ENCODE measurements at regions not wholly inside any gene's neighbourhood (a gene's known extent, or its start where the extent isn't known, plus 50 kb on each side); places are given as distances from the start of the nearest gene placed in this dataset.

DNA sequence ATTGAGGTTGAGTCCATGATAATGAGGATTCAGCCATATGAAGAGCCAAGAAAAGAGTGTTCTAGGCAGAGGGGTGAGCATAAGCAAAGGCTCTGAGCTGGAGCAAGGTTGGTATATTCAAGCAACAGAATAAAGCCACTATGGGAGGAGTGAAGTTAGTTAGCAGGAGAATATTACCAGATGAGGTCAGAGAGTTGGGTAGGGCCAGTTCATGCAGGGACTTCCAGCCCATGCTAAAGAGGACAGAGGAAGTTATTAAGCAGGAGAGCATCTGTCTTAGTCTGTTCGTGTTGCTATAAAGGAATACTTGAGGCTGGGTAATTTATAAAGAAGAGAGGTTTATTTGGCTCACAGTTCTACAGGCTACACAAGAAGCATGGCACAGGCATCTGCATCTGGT is 57.1 kb upstream of the ATG10 start:
- intact Hi-C loops (cut with DNase I) = no loop called here
- DNase-seq (ENCODE audit: low spot score) = no peak

GRCh38 chr5:81912933-81913332 is 58.9 kb upstream of the ATG10 start:
- intact Hi-C loops (cut with DNase I) = no loop called here
- DNase-seq (ENCODE audit: low spot score) = no peak

GRCh38 chr5:81909677-81910076 is 62.1 kb upstream of the ATG10 start:
- DNase-seq (ENCODE audit: low spot score) = no peak
- intact Hi-C loops (cut with DNase I) = no loop called here

DNA sequence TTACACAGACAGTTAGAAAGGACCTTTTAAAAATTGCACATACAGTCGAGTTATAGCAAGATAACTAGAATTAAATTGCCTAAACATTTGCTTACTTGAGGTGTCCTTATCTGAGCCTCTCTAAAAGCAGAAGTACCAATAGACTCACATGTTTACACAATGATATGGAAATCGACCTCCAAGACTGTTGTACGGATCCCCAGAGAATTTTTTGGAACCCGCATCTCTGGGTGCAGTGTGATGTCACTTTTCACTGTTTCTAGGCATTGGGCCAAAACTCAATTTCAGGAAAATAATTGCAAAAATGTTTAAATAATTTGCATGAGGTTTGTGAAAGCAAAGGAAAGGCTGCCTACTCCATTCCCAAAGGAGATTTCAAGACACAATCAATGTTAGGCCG is 63.1 kb upstream of the ATG10 start:
- no peak for DNase-seq (ENCODE audit: low spot score)
- intact Hi-C loops (cut with DNase I) = no loop called here

GRCh38 chr5:81908044-81908443 is 63.8 kb upstream of the ATG10 start:
- DNase-seq (ENCODE audit: low spot score) = no peak
- intact Hi-C loops (cut with DNase I) = no loop called here

GRCh38 chr5:81907012-81907635 is 64.7 kb upstream of the ATG10 start:
- DNase-seq (ENCODE audit: low spot score) = no peak
- intact Hi-C loops (cut with DNase I) = no loop called here

- intact Hi-C loops (cut with DNase I) = no loop called here
- DNase-seq (ENCODE audit: low spot score) = no peak
Observed at GRCh38 chr5:81906086-81906485, 65.7 kb upstream of the ATG10 start.

DNA sequence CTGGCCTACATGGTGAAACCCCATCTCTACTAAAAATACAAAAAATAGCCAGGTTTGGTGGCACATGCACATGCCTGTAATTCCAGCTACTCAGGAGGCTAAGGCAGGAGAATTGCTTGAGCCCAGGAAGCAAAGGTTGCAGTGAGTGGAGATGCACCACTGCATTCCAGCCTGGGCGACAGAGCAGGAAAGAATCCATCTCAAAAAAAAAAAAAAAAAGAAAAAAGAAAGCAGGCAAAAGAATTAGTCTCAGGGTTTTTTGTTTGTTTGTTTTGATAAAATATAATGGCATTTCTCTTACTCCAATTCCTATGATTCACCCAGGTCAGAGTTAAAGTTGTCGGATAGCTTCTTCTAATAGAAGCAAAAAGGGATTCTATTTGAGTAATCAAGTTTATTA is 67.0 kb upstream of the ATG10 start:
- intact Hi-C loops (cut with DNase I) = loop anchor here in 1 of 2 donors (5.0 kb wide), 1 partner anchor 1718 kb away; no protein-coding TSS in a partner anchor
- no peak for DNase-seq (ENCODE audit: low spot score)

GRCh38 chr5:81904166-81904565 is 67.7 kb upstream of the ATG10 start:
- intact Hi-C loops (cut with DNase I) = loop anchor here in 1 of 2 donors (5.0 kb wide), 1 partner anchor 1717 kb away; no protein-coding TSS in a partner anchor
- no peak for DNase-seq (ENCODE audit: low spot score)

- intact Hi-C loops (cut with DNase I) = loop anchor here in 1 of 2 donors (5.0 kb wide), 1 partner anchor 1714 kb away; no protein-coding TSS in a partner anchor
- DNase-seq (ENCODE audit: low spot score) = no peak
Observed at GRCh38 chr5:81901586-81901985, 70.2 kb upstream of the ATG10 start.

- DNase-seq (ENCODE audit: low spot score) = no peak
- intact Hi-C loops (cut with DNase I) = no loop called here
Observed at GRCh38 chr5:81899123-81899522, 72.7 kb upstream of the ATG10 start.

GRCh38 chr5:81898403-81898802 is 73.4 kb upstream of the ATG10 start:
- intact Hi-C loops (cut with DNase I) = no loop called here
- DNase-seq (ENCODE audit: low spot score) = no peak

- intact Hi-C loops (cut with DNase I) = no loop called here
- no peak for DNase-seq (ENCODE audit: low spot score)
Observed at GRCh38 chr5:81896764-81897163, 75.1 kb upstream of the ATG10 start.

DNA sequence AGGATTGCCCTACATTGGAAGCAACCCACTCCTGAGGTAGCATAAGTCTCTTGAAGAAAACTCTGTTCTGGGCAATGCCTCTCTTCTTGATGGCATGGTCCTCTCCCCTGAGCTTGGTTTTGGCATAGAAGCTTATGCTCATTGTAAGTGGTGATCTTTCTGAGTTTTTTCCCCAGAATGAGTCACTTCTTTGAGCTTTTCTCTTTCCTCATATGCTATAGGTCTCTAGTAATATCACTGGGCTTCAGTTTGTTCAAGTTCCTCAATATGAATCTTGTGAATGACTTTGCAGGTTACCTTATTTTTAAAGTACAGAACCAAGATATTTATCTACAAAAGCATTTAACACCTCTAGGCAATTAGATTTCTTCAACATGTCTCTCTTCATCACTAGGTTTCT is 76.5 kb upstream of the ATG10 start:
- intact Hi-C loops (cut with DNase I) = no loop called here

DNA sequence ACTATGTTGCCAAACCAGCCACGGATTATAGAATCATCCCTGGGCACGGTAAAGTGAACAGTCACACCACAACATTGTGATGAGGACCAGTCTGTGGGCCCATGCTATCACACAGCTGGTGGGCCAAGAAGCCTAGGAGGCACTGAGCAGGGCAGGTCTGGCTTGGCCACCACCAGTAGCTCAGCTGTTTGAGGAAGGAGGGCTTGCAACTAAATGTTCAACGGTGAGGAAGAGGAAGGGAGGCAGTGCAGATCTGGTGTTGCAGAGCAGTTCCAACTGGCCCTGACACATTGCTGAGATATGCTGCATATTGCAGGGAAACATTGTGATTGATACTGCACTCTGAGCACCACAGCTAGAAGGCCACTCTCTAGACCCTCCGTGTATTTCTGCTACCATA is 77.9 kb upstream of the ATG10 start:
- intact Hi-C loops (cut with DNase I) = no loop called here
- no peak for DNase-seq (ENCODE audit: low spot score)

More for the DNA sequence above, 76.5 kb upstream of the ATG10 start:
- DNase-seq (ENCODE audit: low spot score) = no peak

GRCh38 chr5:81884871-81885270 is 87.0 kb upstream of the ATG10 start:
- DNase-seq (ENCODE audit: low spot score) = no peak

GRCh38 chr5:81883371-81883770 is 88.5 kb upstream of the ATG10 start:
- intact Hi-C loops (cut with DNase I) = no loop called here
- no peak for DNase-seq (ENCODE audit: low spot score)

More at GRCh38 chr5:81884871-81885270, 87.0 kb upstream of the ATG10 start:
- intact Hi-C loops (cut with DNase I) = no loop called here

DNA sequence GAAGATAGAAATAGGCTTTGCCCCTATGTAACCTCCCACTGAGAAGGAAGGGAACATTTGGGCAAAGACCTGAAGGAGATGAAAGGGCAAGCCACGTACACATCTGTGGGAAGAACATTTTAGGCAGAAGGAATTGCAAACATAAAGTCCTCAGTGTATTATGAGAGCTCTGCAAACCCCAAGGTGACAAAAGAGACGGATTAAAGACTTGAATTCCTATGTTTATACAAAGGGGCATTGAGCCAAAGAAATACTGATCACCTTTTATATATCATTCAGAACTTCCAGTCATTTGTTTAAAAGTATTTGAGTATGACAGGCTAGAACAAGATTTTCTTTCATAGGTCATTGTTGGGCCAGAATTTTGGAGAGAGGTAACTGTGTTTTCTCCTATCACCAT is 90.2 kb upstream of the ATG10 start:
- intact Hi-C loops (cut with DNase I) = no loop called here
- no peak for DNase-seq (ENCODE audit: low spot score)

DNA sequence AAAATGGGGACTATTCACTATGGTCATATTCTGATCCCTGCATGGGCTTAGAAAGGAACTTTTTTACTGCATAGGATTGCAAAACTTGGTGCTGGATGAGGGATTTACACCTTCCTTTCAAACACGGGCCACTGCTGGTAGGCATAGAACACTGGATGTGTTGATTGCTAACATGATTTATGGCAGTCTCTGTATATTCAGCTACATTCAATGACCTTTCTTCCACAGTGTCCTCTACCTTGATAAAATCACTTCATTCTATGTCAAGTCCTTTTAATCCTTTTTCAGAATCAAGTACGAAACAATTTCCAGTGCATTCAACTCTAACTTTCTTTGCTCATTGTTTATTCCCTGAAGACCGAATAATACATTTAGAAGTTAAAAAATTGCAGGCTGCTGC is 91.9 kb upstream of the ATG10 start:
- intact Hi-C loops (cut with DNase I) = no loop called here
- no peak for DNase-seq (ENCODE audit: low spot score)

DNA sequence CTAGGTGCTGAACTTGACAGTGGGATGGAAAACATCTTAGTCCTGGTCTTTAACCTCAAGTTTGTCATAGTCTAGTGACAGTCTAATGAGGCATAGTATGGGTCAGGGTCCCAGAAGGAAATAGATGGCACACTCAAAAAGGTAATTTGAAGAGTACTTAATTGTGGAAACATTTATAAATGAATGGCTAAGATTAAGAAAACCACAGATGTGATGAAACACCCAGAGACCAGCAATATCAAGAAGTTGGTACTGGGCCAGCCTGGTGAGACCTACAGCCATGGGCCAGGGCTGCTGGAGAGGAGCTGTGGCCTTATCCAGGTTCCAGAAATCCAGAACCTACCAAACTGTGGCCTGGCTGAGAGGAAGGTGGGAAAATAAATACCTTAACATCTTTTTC is 93.5 kb upstream of the ATG10 start:
- intact Hi-C loops (cut with DNase I) = no loop called here
- DNase-seq (ENCODE audit: low spot score) = no peak

GRCh38 chr5:81866994-81867393 is 104.8 kb upstream of the ATG10 start:
- DNase-seq (ENCODE audit: low spot score) = no peak
- intact Hi-C loops (cut with DNase I) = no loop called here

DNA sequence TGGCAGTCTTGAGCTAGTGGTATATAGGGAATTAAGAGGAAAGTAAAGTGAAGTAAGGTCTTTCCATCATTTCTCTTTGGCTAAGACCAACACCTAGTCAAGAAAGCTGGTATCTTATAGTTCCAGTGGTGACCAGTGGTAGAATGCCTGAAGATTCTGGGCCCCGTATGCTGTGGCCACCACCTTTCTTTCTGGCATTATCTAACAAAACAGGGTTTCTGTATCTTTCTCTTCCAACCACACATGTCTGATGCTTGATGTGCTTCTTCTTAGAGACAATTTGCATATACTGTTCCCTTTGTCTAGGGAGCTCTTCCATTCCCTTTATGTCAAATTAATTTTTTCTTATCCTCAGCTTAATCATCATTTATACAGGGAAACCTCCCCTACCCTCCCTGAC is 109.9 kb upstream of the SSBP2 start:
- intact Hi-C loops (cut with DNase I) = no loop called here
- no peak for DNase-seq (ENCODE audit: low spot score)
